ENCODE measurements at regions not wholly inside any gene's neighbourhood (a gene's known extent, or its start where the extent isn't known, plus 50 kb on each side); places are given as distances from the start of the nearest gene placed in this dataset.
"Not testable (repeated sequence)": the region's sequence is repeated elsewhere in the genome, so short reads cannot be mapped to it uniquely, and the experiment has no call there.

DNA sequence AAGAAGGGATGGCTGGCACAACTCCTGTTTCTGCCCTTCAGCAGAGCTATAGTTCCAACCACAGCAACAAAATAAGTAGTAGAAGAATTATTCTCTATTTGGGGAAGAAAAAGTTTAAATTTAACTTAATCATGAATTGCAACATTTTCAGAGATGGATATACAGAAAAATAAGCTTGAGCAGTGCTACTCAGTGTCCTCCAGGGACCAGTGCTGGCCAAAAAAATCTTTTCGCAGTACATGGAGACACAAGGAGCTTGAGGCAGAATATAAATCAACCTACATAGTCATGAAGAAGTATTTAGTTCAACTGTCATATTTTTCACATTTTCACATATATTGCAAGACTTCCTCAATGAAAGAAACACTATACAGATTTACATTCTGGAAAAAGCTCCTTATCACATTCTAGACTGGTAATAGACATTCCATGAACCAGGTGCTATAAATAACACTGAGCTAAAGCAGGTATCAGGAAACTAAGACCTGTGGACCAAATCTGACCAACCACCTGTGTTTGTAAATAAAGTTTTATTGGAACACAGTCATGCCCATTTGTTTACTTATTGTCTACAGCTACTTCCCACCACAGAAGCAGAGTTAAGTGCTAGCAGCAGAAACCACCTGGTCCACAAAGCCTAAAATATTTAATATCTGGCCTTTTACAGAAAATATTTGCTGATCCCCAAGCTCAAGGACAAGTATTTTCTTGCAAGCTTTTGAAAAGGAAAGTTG, 101.9 kb downstream of the RGS21 start:
- ATAC-seq, result no peak
- intact Hi-C loops (cut with DNase I, micrococcal nuclease), result no loop called here
- no peak for DNase-seq

DNA sequence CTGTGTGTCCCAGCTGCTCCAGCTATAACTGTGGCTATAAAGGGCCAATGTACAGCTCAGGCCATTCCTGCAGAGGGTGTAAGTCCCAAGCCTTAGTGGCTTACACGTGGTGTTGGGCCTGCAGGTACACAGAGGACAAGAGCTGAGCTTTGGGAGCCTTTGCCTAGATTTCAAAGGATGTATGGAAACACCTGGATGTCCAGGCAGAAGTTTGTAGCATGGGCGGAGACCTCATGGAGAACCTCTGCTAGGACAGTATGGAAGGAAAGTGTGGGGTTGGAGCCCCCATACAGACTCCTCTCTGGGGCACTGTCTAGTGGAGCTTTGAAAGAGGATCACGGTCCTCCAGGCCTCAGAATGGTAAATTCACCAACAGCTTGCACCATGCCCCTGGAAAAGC, 113.9 kb downstream of the RGS21 start:
- intact Hi-C loops (cut with DNase I, micrococcal nuclease), result no loop called here
- DNase-seq, result no peak
- ATAC-seq, result no peak

DNA sequence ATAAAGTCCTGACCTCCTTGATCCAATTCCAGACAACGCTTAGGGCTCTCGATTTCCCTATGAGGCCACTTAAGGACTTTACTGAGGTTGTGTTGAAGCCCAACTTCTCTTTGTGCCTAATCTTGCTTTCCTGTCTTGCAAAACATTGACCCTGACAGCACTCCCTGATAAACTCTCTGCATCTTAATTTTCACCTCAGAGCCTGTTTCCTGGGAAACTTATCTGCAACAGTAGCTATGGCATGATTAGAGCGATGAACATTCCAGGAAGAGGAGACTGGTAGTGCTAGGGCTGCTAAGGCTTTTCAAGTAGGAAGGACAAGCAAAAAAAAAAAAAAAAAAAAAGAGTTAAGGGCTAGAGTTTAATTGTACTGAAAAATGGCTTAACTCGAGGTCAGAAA, 118.9 kb downstream of the RGS21 start:
- no peak for ATAC-seq
- intact Hi-C loops (cut with DNase I, micrococcal nuclease), result no loop called here
- DNase-seq, result no peak

DNA sequence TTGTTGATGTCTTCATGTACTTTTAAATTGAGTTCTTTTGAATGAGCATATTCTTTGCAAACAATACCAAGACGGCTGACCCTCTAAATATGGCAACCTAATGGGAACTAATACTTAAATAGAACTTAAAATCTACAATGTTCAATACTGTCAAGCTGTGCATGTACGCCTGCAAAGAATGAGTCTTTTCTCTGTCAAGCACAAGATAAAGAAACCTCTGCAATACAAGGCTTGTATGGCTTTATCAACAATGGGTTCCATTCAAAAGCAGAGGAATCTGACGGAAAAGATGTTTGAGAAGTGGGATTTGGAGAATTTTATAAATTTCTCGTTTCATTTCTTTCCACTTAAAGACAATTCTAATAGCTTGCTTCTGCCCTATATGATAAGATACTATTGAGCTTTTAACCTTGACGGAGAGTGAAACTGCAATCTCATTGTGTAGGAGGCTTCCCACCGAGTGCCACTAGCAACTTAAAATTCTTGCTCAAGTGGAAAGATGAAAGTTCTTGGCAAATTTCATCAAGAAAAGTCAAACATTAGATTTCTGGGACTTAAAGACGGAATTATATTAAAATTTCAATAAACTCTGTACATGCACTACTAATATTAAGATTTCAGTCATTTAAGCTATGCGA, 119.8 kb downstream of the RGS21 start:
- intact Hi-C loops (cut with DNase I, micrococcal nuclease), result no loop called here
- ATAC-seq (no peak), DNase-seq (no peak)

DNA sequence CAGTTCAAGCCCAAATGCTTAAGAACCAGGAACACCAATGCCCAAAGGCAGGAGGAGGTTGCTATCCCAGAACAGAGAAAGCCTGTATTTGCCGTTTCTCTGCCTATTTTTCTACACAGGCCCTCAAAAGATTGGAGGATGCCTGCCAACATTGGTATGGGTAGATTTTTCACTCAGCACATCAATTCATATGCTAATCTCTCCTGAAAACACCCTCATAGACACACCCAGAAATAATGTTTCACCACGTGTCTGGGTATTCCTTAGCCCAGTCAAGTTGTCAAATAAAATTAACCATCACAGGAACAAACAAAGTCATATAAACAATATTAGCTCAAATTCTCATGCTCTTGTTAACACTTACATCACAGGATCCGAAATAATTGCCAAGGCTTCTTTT, 121.9 kb downstream of the RGS21 start:
- intact Hi-C loops (cut with DNase I, micrococcal nuclease), result no loop called here
- DNase-seq, result no peak
- no peak for ATAC-seq

DNA sequence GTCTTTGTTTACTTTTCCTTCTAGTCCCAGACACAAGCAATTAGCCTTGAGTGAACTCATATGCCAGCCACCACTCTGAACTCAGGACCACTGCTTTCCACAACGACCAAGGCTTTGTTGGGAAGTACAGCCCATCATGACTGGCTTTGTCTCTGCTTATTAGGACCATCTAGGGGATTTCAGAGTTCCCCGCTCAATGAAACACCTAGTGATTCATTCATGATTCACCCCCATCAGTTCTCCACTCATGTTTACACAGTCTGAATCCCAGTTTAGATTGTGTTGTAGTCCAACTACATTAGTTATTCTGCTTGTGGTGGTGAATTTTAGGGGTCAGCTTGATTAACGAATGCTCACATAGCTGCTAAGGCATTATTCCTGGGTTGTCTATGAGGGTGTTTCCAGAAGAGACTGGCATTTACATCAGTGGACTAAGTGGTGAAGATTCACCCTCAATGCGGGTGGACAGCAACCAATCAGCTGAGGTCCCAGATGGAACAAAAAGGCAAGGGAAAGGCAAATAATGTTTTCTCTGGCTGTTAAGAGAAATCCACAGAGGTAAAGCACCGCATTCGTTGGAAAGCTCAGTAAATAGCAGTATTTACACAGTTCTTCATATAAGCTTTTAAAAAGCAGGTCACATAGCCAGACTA, 122.7 kb downstream of the RGS21 start:
- DNase-seq, result no peak

DNA sequence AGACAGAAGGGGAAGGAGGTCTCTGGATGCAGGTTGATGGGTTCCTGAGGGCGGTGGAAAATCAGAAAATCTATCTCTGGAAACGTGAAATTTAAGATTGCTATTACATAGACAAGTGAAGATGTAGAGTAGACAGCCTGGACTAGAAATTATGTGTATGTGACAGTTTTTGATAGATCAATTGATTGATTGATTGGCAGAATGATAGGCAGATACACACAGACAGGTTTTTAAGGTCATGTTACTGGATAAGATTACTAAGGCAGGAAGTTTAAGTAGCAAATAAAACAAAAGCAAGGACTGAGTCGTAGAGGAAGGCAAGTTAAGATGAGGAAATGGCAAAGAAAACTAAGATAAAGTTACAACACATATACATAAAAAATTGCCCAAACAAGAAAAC, 124.7 kb downstream of the RGS21 start:
- ATAC-seq (no peak), DNase-seq (no peak)
- intact Hi-C loops (cut with DNase I, micrococcal nuclease), result no loop called here

More for the DNA sequence above, 122.7 kb downstream of the RGS21 start:
- no peak for ATAC-seq
- intact Hi-C loops (cut with DNase I, micrococcal nuclease), result no loop called here

DNA sequence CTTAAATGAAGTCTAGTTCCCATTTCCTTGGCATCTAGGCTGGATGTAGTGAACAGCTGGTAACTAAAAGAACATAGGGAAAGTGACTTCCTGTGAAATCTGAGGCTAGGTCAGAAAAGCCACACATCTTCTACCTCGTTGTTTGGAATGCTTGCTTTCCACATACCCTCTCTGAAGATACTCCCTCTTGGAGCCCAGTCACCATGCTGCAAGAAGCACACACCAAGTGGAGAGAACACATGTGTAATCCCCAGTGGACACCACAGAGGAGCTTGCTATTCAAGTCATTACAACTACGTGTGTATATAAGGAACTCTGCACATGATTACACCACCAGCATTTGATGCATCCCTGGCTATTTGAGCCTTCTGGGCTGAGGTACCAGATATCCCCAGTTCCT, 125.9 kb downstream of the RGS21 start:
- no peak for ATAC-seq
- intact Hi-C loops (cut with DNase I, micrococcal nuclease), result no loop called here
- DNase-seq, result no peak

DNA sequence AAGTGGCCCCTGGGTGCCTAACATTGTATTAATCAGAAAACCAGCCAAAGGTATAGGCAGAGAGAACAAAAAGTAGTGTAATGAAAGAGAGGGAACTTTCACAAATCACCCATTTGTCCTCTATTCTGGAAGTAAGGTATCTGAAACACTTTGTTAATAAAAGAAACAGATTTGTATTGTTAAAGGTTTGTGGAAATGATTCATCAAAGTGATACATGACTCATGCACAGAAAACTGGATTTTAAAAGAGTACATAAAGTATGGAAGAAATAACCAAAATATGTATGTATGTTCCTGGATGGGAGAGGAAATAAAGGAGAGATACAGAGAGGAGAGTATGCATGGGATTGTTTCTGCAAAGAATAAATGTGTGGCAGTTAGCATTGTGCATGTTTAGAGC, 126.8 kb downstream of the RGS21 start:
- intact Hi-C loops (cut with DNase I, micrococcal nuclease), result no loop called here
- ATAC-seq (no peak), DNase-seq (no peak)

DNA sequence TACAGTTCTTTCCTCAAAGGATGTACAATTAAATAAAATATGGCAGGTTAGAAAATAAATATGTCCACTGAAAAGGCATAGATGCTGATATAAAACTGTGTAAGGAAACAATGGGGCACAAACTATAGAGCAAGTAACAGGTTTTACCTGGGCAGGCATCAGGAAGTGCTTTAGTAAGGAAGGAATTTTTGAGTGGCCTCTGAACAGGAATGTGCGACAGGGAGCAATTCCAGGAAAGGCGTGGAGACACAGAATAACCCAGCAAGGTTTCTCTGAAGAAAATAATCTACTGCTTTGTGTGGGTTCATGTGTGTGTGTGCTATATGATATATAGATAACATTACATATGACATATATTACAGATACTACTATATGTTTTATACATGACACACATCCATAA, 128.4 kb downstream of the RGS21 start:
- intact Hi-C loops (cut with DNase I, micrococcal nuclease), result no loop called here
- ATAC-seq (no peak), DNase-seq (no peak)

DNA sequence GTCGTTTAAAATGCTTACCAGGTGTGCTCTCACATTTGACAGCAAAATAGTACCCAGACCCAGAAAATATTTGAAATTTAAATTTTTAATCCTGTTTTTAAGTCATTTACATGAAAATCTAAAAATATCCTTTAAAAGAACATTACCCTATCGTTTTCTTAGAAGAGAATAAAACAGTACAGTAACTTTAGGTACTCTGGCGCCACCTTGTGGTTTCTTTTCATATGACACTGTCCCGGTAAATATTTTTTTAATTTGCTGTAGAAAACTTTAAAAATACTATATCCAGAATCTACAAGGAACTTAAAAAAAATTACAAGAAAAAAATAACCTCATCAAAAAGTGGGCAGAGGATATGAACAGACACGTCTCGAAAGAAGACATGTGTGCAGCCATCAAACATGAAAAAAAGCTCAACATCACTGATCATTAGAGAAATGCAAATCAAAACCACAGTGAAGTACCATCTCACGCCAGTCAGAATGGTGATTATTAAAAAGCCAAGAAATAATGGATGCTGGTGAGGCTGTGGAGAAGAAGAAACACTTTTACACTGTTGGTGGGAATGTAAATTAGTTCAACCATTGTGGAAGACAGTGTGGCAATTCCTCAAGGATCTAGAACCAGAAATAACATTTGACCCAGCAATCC, 129.2 kb downstream of the RGS21 start:
- intact Hi-C loops (cut with DNase I, micrococcal nuclease), result no loop called here
- ATAC-seq (no peak), DNase-seq (peak in 1 of 2 donors; percentile 50)

DNA sequence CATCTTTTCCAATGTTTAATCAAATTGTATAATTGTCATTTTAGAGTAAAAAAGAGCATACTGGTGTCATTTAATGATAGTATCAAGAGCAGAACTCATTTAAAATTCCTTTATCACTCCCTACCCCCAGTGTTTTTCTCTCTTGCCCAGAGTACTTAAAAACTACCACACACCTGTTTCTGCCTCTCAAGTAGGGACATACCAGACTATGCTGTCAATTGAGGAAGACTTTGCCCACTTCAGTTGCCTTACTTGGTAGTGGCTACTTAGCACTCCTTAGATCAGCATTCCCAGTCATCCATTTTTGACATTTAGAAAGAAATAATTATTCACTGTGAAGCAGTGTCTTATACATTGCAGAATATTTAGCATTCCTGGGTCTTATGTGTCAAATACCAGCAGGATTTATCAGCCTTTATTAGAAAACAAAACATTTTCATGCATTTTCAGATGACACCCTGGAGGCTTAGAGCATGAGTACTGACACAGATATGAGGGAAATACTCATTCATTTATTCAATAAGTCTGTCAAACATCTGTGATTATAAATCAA, 127.5 kb upstream of the RGS1 start:
- intact Hi-C loops (cut with DNase I, micrococcal nuclease), result no loop called here
- ATAC-seq, result no peak
- no peak for DNase-seq

DNA sequence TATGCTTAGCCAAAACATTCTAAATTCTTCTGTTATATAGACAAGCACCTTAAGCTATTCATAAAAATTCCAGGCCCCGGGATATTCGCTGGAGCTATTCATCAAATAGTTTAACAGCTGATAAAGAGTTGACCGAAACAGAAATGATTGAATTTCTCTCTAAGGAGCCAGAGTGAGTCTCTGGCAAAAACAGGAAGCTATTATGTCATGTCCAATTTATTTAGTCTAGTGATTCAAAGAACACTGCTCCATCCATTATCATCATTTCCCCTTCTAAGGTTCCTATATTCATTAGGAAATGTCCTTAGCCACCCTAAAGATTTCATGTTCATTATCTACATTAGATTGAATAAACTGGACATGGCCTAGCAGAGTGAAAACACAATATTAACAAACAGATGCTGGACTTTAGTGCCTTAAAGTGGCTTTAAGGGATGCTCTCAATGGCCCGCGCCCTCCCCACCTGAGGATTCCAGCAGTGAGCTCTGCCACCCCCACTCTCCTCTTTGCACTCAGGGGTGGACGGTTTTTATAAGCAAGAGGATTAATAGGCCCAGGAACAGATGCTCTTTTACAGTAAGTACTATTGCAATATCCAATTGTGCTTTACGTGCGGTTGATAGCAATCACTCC, 122.1 kb upstream of the RGS1 start:
- no peak for ATAC-seq
- no peak for DNase-seq
- intact Hi-C loops (cut with DNase I, micrococcal nuclease), result no loop called here

DNA sequence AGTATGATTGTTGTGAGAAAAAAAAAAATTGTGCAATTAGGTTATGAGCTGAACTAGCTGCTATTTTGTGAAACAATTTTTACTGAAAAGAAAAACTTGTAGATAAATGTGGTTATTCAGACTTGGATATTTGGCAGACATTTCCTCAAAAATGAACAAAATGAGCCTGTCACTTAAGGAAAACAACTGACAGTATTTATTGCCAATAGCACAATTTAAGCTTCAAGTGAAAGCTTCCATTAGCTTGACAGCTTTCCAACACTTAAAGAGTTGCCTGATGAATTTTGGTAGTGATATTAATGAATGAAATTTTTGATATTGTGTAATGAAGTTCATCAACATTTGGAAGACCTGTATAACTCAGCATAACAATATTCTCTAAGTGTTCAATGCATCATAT, 116.1 kb upstream of the RGS1 start:
- no peak for DNase-seq
- no peak for ATAC-seq
- intact Hi-C loops (cut with DNase I, micrococcal nuclease), result no loop called here

DNA sequence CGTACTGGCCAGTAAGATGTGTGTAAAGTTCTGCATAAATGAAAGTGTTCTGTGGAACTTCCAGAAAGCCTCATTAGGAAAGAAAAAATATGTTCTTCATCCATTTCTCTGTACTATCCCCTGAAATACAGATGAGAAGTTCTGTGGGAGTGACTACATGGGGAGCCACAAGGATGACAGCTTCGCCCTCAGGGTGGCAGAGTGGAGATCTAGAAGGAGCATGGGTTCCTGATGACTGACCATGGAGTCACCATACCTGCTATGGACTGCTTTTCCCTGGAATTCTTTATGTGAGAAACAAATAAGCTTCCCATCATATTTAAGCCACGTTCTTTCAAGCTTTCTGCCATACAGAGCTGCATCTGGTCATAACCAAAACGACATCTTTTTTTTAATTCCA, 113.9 kb upstream of the RGS1 start:
- no peak for DNase-seq
- intact Hi-C loops (cut with DNase I, micrococcal nuclease), result no loop called here
- ATAC-seq, result no peak

DNA sequence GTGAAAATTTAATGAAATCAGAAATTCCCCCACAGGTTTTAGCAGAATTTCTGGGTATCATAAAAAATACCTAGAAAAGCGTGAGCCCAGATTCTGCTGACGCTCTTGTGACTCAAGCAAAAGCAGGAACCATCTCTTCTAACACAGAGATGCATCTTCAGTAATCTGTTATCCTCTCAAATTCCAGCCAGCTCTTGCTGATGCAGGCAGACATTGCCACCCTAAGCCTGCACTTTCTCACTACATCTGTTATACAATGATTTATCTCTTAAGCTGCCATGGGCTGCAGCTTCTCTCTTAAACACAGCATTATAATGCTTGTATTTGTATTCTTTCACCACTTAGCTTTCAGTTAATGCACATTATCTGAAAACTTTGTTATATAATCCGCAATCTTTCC, 113.0 kb upstream of the RGS1 start:
- DNase-seq, result no peak
- intact Hi-C loops (cut with DNase I, micrococcal nuclease), result no loop called here
- no peak for ATAC-seq

DNA sequence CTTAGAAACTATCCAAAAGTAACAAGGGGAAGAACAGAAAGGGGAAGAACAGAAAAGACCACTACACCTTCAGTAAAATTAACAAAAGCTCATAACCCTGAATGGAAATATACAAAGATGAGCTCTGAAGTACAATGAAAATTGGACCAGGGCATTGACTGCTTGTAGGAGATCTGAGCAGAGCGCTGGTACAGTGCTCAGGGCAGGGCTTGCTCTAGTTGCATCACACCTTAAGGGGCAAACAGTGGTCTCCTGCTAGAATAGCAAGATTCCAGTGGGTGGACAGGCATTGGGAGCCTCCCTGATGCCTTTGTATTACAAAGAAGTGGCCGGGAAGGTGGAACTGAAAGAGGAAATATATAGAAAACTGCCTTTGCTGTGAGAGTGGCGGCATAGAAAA, 111.9 kb upstream of the RGS1 start:
- intact Hi-C loops (cut with DNase I, micrococcal nuclease), result no loop called here
- DNase-seq (no peak), ATAC-seq (no peak)

DNA sequence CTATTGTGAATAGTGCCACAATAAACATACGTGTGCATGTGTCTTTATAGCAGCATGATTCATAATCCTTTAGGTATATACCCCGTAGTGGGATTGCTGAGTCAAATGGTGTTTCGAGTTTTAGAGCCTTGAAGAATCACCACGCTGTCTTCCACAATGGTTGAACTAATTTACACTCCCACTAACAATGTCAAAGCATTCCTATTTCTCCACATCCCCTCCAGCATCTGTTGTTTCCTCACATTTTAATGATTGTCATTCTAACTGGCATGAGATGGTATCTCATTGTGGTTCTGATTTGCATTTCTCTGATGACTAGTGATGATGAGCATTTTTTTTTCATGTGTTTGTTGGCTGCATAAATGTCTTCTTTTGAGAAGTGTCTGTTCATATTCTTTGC, 110.4 kb upstream of the RGS1 start:
- intact Hi-C loops (cut with DNase I, micrococcal nuclease); ATAC-seq; DNase-seq: not testable (repeated sequence)

DNA sequence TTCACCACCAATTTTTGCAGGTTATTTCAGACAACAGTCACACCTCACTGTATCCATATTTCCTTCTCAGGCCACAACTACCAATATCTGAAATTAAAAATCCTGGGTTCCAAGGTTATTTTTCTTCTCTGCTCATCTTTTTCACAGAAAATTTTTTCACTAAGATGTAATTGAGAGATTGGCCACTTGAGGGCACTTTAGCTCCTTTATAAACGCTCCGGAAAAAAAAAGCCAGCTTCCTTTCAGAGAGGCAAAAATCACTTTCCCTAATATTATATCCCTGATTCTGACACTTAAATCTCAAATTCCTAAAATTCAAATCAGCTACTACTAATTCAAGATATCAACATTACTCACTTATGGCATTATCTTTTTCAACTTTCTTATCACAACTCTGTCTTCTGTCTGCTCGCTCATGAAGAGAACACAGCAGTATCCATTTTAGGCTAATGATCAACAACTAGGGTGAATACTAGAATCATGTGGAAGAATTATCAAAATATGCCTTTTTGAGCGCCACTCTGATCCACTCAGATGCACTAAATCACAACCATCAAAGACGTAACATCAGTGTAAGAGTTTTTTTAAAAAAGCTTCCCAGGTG, 101.4 kb upstream of the RGS1 start:
- ATAC-seq (no peak), DNase-seq (no peak)
- intact Hi-C loops (cut with DNase I, micrococcal nuclease), result loop anchor here (5.0 to 10.0 kb wide), 4 partner anchors 131 to 561 kb away; no protein-coding TSS in a partner anchor

Measured in left colon (tissue), 2 donors.